ENCODE measurements at regions not wholly inside any gene's neighbourhood (a gene's known extent, or its start where the extent isn't known, plus 50 kb on each side); places are given as distances from the start of the nearest gene placed in this dataset.

- no peaks in the 10 kb centered on the region for H3K9me3 Mint-ChIP-seq (ENCODE audit: unreplicated experiment)
- BruUV-seq (replicated peaks) = no TSS peak
- H3K4me1 Mint-ChIP-seq (ENCODE audit: insufficient read depth, unreplicated experiment) = peaks cover 28% of the 10 kb centered on the region
These were observed 590.9 kb downstream of the IRS1 start for GRCh38 chr2:226208726-226209125.

GRCh38 chr2:226207671-226208070, 591.9 kb downstream of the IRS1 start:
- Mint-ChIP-seq H3K4me1 (ENCODE audit: insufficient read depth, unreplicated experiment) (peaks cover 21% of the 10 kb centered on the region), H3K4me3 (ENCODE audit: unreplicated experiment) (no peak overlapping the region), H3K27me3 (ENCODE audit: insufficient read depth, unreplicated experiment) (no peaks in the 10 kb centered on the region), H3K9me3 (ENCODE audit: unreplicated experiment) (no peaks in the 10 kb centered on the region), H3K36me3 (ENCODE audit: insufficient read depth, unreplicated experiment) (no peaks in the 10 kb centered on the region), H3K27ac (ENCODE audit: low read depth, unreplicated experiment) (no peak overlapping the region)
- ChIA-PET POLR2A (interaction anchor here (1.3 kb wide), 1 partner anchor 24 kb away, joined by 3 read pairs; no protein-coding TSS in a partner anchor), CTCF (interaction anchor here (0.7 to 1.4 kb wide), 2 partner anchors 8 to 248 kb away, joined by 3 to 10 read pairs; no protein-coding TSS in a partner anchor)
- no peak for DNase-seq (ENCODE audit: unreplicated experiment)
- no peak for TF ChIP-seq CTCF (IDR thresholded peaks at IDR 0.05; ENCODE audit: unreplicated experiment)
- intact Hi-C loops (cut with micrococcal nuclease) = no loop called here
- BruUV-seq (replicated peaks) = no TSS peak

More at GRCh38 chr2:226208726-226209125, 590.9 kb downstream of the IRS1 start:
- Mint-ChIP-seq H3K4me3 (ENCODE audit: unreplicated experiment) (no peak overlapping the region), H3K27me3 (ENCODE audit: insufficient read depth, unreplicated experiment) (no peaks in the 10 kb centered on the region), H3K36me3 (ENCODE audit: insufficient read depth, unreplicated experiment) (no peaks in the 10 kb centered on the region), H3K27ac (ENCODE audit: low read depth, unreplicated experiment) (peak overlapping the region; percentile 3)
- POLR2A ChIA-PET = no interaction called here
- CTCF ChIA-PET = interaction anchor here (0.6 to 0.7 kb wide), 2 partner anchors 639 to 706 kb away, joined by 3 to 4 read pairs; no protein-coding TSS in a partner anchor
- no peak for TF ChIP-seq CTCF (IDR thresholded peaks at IDR 0.05; ENCODE audit: unreplicated experiment)
- DNase-seq (ENCODE audit: unreplicated experiment) = peak; percentile 60
- intact Hi-C loops (cut with micrococcal nuclease) = no loop called here

GRCh38 chr2:226199555-226199954, 600.1 kb downstream of the IRS1 start:
- H3K4me3 Mint-ChIP-seq (ENCODE audit: unreplicated experiment) = no peak overlapping the region
- H3K27ac Mint-ChIP-seq (ENCODE audit: low read depth, unreplicated experiment) = no peak overlapping the region
- TF ChIP-seq CTCF (IDR thresholded peaks at IDR 0.05; ENCODE audit: unreplicated experiment) = no peak
- H3K36me3 Mint-ChIP-seq (ENCODE audit: insufficient read depth, unreplicated experiment) = no peaks in the 10 kb centered on the region
- DNase-seq (ENCODE audit: unreplicated experiment) = no peak
- no peaks in the 10 kb centered on the region for H3K27me3 Mint-ChIP-seq (ENCODE audit: insufficient read depth, unreplicated experiment)
- intact Hi-C loops (cut with micrococcal nuclease) = no loop called here
- POLR2A ChIA-PET = no interaction called here
- CTCF ChIA-PET = interaction anchor here (0.6 kb wide), 1 partner anchor 33 kb away, joined by 3 read pairs; no protein-coding TSS in a partner anchor
- BruUV-seq (replicated peaks) = no TSS peak
- H3K9me3 Mint-ChIP-seq (ENCODE audit: unreplicated experiment) = no peaks in the 10 kb centered on the region
- H3K4me1 Mint-ChIP-seq (ENCODE audit: insufficient read depth, unreplicated experiment) = no peaks in the 10 kb centered on the region

GRCh38 chr2:226198956-226199355, 600.7 kb downstream of the IRS1 start:
- H3K9me3 Mint-ChIP-seq (ENCODE audit: unreplicated experiment) = no peaks in the 10 kb centered on the region
- ChIA-PET CTCF (interaction anchor here (0.6 kb wide), 1 partner anchor 32 kb away, joined by 3 read pairs; no protein-coding TSS in a partner anchor), POLR2A (no interaction called here)
- no peak overlapping the region for H3K4me3 Mint-ChIP-seq (ENCODE audit: unreplicated experiment)
- no peak for DNase-seq (ENCODE audit: unreplicated experiment)
- no peak for TF ChIP-seq CTCF (IDR thresholded peaks at IDR 0.05; ENCODE audit: unreplicated experiment)
- no TSS peak for BruUV-seq (replicated peaks)
- intact Hi-C loops (cut with micrococcal nuclease) = no loop called here
- H3K27ac Mint-ChIP-seq (ENCODE audit: low read depth, unreplicated experiment) = no peak overlapping the region
- H3K36me3 Mint-ChIP-seq (ENCODE audit: insufficient read depth, unreplicated experiment) = no peaks in the 10 kb centered on the region
- H3K4me1 Mint-ChIP-seq (ENCODE audit: insufficient read depth, unreplicated experiment) = no peaks in the 10 kb centered on the region
- H3K27me3 Mint-ChIP-seq (ENCODE audit: insufficient read depth, unreplicated experiment) = no peaks in the 10 kb centered on the region

Data from MCF 10A (cell line).